ENCODE measurements at regions not wholly inside any gene's neighbourhood (a gene's known extent, or its start where the extent isn't known, plus 50 kb on each side); places are given as distances from the start of the nearest gene placed in this dataset.
"Not testable (repeated sequence)": the region's sequence is repeated elsewhere in the genome, so short reads cannot be mapped to it uniquely, and the experiment has no call there.

DNA sequence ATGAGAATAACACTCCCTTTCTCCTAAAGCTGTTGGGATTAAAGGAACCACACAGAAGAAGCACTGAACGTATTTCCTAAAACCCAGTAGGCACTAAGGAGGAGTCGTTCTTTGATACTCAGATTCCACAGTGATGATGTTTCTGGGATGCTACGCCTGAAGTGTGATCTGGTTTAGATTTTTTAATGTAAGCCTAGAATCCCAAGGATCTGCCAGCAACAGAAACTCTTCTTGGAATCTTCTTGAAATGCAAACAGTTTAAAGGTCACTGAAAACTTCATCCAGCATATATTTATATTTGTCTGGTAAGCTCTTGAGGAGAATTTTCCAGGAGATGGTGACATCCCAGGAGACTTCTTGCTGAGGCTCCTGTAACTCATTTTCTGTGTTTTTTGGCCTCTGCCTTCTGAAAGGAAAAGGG, 247.6 kb upstream of the TRIB2 start:
- Mint-ChIP-seq H3K9me3 (peaks cover 25% of the 10 kb centered on the region), H3K27ac (no peak overlapping the region), H3K36me3 (ENCODE audit: low read depth) (peaks cover 7% of the 10 kb centered on the region), H3K27me3 (ENCODE audit: low read depth) (no peaks in the 10 kb centered on the region), H3K4me1 (ENCODE audit: low read depth) (peaks cover 4% of the 10 kb centered on the region), H3K4me3 (ENCODE audit: low read depth) (no peak overlapping the region)
- DNase-seq (ENCODE audit: low spot score), result no peak
- intact Hi-C loops (cut with micrococcal nuclease), result no loop called here

DNA sequence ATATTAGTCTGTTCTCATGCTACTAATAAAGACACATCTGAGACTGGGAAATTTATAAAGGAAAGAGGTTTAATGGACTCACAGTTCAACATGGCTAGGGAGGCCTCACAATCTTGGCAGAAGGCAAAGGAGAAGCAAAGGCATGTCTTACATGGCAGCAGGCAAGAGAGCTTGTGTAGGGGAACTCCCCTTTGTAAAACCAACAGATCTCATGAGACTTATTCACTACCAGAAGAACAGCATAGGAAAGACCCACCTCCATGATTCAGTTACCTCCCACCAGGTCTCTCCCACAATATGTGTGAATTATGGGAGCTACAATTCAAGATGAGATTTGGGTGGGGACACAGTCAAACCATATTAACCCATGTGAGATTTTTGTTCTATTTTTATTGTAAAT, 244.5 kb upstream of the TRIB2 start:
- H3K36me3 Mint-ChIP-seq (ENCODE audit: low read depth); H3K4me1 Mint-ChIP-seq (ENCODE audit: low read depth); DNase-seq (ENCODE audit: low spot score); H3K4me3 Mint-ChIP-seq (ENCODE audit: low read depth); H3K27ac Mint-ChIP-seq; H3K27me3 Mint-ChIP-seq (ENCODE audit: low read depth); intact Hi-C loops (cut with micrococcal nuclease): not testable (repeated sequence)
- peaks cover 33% of the 10 kb centered on the region for H3K9me3 Mint-ChIP-seq

DNA sequence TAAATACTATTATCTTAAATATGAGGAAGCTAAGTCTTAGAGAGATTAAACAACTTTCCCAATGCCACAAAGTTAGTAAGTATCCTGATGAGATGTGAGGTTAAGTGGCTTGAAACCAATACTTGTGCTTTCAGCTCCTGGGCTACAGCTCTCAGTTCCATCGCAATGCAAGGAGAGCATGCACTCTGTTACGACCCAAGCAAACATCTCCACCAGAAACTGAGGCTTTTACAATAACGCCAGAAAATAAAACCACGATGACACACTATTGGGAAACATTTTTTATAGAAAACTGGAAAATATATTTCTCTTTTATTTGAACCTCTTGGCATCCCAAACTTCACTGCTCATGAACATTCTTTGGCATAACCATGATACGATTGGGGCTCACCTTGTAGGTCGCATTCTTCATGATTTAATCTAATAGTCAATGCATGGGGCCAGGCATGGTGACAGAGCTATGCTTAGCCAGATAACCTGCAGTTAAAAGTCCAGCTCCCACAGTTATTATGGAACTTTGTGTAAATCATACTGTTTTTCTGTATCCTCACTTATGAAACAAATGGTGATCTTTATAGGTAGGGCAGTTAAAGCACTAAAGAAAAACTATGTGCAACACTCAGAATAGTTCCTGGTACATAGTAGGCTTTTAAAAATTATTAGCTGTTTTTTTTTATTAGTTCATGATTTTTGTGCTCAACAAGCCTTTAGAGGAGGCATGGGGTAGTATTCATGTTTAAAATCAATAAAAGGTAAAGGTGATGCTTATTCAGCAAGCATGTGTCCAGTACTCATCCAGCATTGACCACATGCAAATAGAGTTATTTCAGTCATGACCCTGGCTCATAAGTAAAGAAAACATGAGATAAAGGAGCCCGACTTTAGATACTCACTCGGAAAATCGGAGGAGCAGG, 238.3 kb upstream of the TRIB2 start:
- Mint-ChIP-seq H3K27ac (no peak overlapping the region), H3K4me3 (ENCODE audit: low read depth) (no peak overlapping the region), H3K9me3 (peaks cover 14% of the 10 kb centered on the region), H3K27me3 (ENCODE audit: low read depth) (no peaks in the 10 kb centered on the region), H3K36me3 (ENCODE audit: low read depth) (peaks cover 10% of the 10 kb centered on the region), H3K4me1 (ENCODE audit: low read depth) (no peaks in the 10 kb centered on the region)
- intact Hi-C loops (cut with micrococcal nuclease), result no loop called here
- no peak for DNase-seq (ENCODE audit: low spot score)

DNA sequence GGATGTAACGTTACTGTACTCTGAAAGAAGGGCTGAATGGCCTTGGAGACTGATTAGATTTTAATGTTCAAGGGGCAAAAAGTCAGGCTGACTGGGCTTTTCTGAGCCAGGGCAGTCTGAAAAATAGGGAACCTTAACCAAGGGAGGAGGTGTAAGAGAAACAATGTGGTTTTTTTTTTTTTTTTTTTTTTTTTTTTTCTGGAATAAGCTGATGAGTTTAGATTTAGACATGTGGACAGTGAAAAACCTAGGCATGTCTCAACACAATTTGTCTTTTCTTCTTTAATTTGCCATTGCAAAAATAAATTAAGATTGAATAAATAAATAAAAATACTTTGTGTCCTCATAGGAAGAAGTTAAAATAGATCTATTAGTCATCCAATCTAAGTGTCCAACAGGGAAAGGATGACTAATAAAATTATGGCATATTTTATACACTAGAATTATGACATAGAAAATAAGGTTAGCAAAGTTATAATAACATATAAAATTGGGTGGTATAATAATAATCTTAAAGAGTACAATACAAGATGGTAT, 237.6 kb upstream of the TRIB2 start:
- no peak overlapping the region for H3K27ac Mint-ChIP-seq
- H3K27me3 Mint-ChIP-seq (ENCODE audit: low read depth), result no peaks in the 10 kb centered on the region
- DNase-seq (ENCODE audit: low spot score), result no peak
- no peak overlapping the region for H3K4me3 Mint-ChIP-seq (ENCODE audit: low read depth)
- H3K4me1 Mint-ChIP-seq (ENCODE audit: low read depth), result peaks cover 1% of the 10 kb centered on the region
- intact Hi-C loops (cut with micrococcal nuclease), result no loop called here
- H3K9me3 Mint-ChIP-seq, result peaks cover 14% of the 10 kb centered on the region
- H3K36me3 Mint-ChIP-seq (ENCODE audit: low read depth), result peaks cover 13% of the 10 kb centered on the region

DNA sequence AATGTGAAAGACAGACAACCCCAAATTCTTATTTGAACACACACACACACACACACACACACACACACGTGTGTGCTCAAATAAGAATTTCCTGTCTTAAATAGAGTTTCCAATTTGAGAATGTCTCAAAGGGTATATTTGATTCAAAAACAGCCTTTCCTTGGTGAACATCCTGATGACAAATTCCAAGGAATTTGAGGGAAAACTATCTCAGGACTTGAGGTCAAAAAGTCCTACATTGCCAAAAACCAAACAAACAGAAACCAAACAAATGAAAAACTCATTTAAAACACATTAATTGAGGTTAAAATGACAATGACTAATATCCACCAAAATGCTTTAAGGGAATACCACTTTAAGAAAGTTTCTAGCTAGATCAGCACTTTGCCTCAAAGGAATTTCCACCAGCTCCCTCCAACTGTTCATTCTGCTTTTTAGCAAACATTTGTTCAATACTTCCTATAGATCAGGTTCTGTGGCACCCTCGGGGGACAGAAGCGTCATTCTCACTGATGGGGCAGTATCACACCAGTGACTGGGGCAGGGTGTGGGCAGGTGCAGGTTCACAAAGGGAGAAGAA, 232.1 kb upstream of the TRIB2 start:
- Mint-ChIP-seq H3K9me3 (peaks cover 4% of the 10 kb centered on the region), H3K4me1 (ENCODE audit: low read depth) (peaks cover 47% of the 10 kb centered on the region), H3K27ac (no peak overlapping the region), H3K27me3 (ENCODE audit: low read depth) (no peaks in the 10 kb centered on the region), H3K4me3 (ENCODE audit: low read depth) (no peak overlapping the region), H3K36me3 (ENCODE audit: low read depth) (peaks cover 10% of the 10 kb centered on the region)
- intact Hi-C loops (cut with micrococcal nuclease), result loop anchor here (5.0 kb wide), 1 partner anchor 32 kb away; no protein-coding TSS in a partner anchor
- no peak for DNase-seq (ENCODE audit: low spot score)

DNA sequence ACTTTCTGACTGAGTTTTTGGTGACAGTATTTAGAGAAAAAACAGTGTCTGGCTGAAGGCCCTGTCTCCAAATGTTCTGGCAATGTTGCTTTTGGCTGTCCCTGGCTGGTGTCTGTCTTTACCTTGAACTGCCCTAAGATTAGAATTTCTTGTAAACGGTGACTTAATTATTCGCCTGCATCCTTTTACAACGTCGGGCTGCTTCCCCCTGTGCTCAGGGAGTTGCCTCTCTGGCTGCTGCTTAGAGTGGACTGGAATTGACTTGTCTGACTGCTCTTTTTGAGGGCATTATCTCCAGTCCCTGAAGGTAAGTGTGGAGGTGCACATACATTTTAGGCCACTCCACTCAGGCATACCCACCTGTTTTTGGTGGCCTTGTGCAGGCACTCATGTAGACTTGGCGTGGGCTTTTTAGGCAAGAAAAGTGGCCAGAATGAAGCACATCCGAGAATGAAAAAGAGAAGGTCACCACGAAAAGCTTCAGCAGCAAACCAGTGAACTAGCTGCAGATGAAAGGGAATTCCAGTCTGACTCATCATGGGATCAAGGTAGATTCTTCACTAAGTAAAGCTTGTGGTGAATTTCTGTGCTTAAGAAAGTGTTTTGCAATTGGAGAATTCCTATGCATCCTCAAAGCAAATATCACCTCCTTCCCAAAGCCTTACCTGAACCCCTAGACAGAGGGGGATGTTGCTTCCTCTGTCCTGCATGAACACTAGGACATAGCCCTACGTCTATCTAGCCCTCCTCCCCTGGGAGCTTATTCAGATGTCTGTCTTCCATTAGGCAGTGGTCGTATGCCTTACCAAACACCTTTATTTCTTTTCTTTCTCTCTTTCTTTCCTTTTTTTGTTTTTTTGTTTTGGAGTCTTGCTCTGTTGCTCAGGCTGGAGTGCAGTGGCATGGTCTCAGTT, 230.3 kb upstream of the TRIB2 start:
- Mint-ChIP-seq H3K4me1 (ENCODE audit: low read depth) (peaks cover 53% of the 10 kb centered on the region), H3K9me3 (peaks cover 4% of the 10 kb centered on the region), H3K4me3 (ENCODE audit: low read depth) (no peak overlapping the region), H3K27ac (no peak overlapping the region), H3K36me3 (ENCODE audit: low read depth) (peaks cover 7% of the 10 kb centered on the region), H3K27me3 (ENCODE audit: low read depth) (no peaks in the 10 kb centered on the region)
- no peak for DNase-seq (ENCODE audit: low spot score)
- intact Hi-C loops (cut with micrococcal nuclease), result loop anchor here (5.0 kb wide), 1 partner anchor 34 kb away; no protein-coding TSS in a partner anchor

DNA sequence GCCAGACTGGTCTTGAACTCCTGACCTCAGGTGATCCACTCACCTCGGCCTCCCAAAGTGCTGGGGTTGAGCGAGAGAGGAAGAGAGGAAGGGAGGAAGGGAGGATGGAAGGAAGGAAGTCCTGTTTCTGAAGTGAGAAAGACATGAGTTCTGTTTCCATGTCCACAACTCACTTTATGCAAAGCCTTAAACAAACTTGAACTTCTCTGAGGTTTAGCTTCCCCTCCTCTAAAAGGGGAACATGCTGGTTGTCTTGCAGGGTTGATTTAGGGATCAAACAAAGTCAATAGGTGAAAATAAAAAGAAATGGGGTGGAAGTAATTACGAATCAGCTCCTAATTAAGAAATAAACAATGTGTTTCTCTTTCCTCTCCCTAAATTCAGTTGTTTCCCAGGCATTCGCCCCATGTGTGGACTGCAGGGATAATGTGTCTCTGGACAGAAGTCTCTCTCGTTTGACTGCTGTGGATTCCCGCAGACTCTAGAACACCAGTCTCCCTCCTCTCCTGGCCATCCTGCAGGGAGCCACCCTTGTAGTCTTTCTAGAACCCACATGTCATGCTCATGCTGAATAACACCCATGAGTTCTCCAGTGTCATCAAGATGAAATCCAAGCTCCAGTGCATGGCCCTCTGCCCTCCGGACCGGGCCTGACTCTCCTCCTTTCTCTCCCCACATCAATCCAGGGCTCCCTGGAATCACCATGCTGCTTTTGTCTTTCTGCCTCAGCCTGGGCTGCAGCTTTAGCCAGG, 229.3 kb upstream of the TRIB2 start:
- DNase-seq (ENCODE audit: low spot score), result no peak
- no peaks in the 10 kb centered on the region for H3K27me3 Mint-ChIP-seq (ENCODE audit: low read depth)
- H3K9me3 Mint-ChIP-seq, result peaks cover 4% of the 10 kb centered on the region
- H3K4me1 Mint-ChIP-seq (ENCODE audit: low read depth), result peaks cover 53% of the 10 kb centered on the region
- intact Hi-C loops (cut with micrococcal nuclease), result loop anchor here (2.0 to 5.0 kb wide), 2 partner anchors 15 to 35 kb away; no protein-coding TSS in a partner anchor
- H3K27ac Mint-ChIP-seq, result peak overlapping the region; percentile 66
- no peak overlapping the region for H3K4me3 Mint-ChIP-seq (ENCODE audit: low read depth)
- H3K36me3 Mint-ChIP-seq (ENCODE audit: low read depth), result peaks cover 5% of the 10 kb centered on the region

DNA sequence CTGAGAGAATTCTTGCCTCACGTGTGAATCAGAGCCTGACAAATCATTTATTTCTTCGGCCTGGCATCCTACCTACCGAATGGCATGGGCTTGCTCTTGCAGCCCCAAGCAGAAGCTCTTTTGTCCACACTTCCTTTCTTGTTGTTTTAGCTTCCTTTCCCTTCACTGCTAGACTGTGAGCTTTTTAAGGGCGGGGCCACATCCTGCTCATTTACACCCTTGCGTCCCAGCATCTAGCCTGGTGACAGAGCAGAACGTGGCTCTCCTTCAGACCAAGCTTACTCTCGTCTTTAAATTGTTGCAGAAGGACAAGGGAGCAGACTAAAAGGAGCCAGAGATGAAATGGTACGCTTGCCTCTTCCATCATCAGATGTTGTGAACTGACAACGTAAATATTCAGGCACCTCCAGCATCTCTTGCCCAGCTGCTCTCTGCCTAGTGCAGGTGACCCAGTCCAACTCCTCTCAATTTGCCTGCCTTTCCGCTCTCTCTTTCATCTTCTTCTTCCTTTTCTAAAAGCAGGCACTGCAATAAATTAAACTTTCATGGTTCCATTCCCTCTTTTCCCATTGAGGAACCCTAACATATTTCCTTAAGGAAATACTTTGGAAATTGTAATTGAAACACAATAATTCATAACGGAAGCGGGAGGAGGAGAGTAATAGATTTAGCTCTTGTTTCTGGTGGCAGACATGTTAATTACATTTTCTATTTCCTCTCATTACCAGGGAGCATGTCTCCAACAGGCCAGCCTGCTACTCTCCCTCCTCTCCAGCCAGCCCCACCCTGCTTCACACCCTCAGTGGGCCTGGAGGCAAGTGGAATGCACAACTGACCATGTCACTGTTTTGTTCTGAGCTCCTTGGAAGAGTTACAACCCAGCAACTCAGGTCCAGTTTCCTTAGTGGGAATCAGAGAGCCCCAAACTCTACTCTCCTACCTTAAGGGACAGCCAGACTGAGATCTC, 228.1 kb upstream of the TRIB2 start:
- Mint-ChIP-seq H3K4me1 (ENCODE audit: low read depth) (peaks cover 59% of the 10 kb centered on the region), H3K36me3 (ENCODE audit: low read depth) (peaks cover 5% of the 10 kb centered on the region), H3K4me3 (ENCODE audit: low read depth) (peak overlapping the region; percentile 47), H3K9me3 (peaks cover 4% of the 10 kb centered on the region), H3K27ac (peak overlapping the region; percentile 66), H3K27me3 (ENCODE audit: low read depth) (no peaks in the 10 kb centered on the region)
- DNase-seq (ENCODE audit: low spot score), result peak; percentile 50
- intact Hi-C loops (cut with micrococcal nuclease), result loop anchor here (2.0 to 5.0 kb wide), 2 partner anchors 14 to 36 kb away; no protein-coding TSS in a partner anchor

DNA sequence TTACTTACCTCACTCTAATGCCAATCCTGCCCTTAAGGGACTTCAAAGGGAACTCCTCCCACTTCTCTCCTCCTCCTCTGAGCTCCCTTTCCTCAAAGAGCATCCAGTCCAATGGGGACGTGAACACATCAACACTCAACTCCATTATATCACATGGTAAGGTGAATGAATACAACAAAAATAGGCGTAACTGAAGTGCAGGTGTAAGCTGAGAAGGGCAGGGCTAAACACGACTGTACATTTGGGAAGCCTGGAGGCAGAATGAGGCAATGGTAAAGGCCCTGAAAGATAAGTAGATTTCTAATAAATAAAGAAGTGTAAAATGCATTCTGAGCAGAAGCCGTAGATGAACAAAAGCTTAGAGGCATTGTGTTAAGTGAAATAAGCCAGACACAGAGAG, 226.1 kb upstream of the TRIB2 start:
- intact Hi-C loops (cut with micrococcal nuclease), result no loop called here
- DNase-seq (ENCODE audit: low spot score), result no peak
- Mint-ChIP-seq H3K27me3 (ENCODE audit: low read depth) (no peaks in the 10 kb centered on the region), H3K36me3 (ENCODE audit: low read depth) (peaks cover under 1% of the 10 kb centered on the region), H3K9me3 (peaks cover 4% of the 10 kb centered on the region), H3K27ac (no peak overlapping the region), H3K4me1 (ENCODE audit: low read depth) (peaks cover 55% of the 10 kb centered on the region), H3K4me3 (ENCODE audit: low read depth) (no peak overlapping the region)

DNA sequence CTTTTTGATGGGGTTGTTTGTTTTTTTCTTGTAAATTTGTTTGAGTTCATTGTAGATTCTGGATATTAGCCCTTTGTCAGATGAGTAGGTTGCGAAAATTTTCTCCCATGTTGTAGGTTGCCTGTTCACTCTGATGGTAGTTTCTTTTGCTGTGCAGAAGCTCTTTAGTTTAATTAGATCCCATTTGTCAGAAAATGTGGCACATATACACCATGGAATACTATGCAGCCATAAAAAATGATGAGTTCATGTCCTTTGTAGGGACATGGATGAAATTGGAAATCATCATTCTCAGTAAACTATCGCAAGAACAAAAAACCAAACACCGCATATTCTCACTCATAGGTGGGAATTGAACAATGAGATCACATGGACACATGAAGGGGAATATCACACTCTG, 224.4 kb upstream of the TRIB2 start:
- Mint-ChIP-seq H3K4me1 (ENCODE audit: low read depth) (peaks cover 57% of the 10 kb centered on the region), H3K9me3 (peaks cover 13% of the 10 kb centered on the region)
- DNase-seq (ENCODE audit: low spot score); H3K36me3 Mint-ChIP-seq (ENCODE audit: low read depth); H3K27me3 Mint-ChIP-seq (ENCODE audit: low read depth); H3K4me3 Mint-ChIP-seq (ENCODE audit: low read depth); intact Hi-C loops (cut with micrococcal nuclease); H3K27ac Mint-ChIP-seq: not testable (repeated sequence)

DNA sequence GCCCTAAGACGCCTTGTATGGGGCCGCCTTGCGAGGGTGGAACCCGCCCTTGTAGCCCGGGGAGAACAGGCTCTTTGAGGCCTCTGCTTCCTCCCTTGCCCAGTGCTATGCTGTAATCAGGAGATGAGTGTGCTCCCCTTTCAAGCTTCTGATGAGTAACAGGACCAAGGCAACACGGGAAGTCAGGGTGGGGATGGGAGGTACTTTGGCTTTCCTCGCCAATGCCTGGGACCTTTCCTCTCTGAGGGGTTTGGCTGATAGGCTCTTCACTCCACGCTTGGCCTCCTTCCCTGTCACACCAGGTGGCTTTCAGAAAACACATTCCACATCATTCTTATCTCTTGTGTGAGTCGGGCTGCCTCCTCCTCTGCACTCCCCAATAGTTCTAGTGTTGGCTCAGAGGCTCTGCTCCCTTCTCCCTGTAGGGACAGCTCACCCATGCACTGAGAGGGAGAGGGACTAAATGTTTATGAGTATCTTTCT, 223.7 kb upstream of the TRIB2 start:
- H3K4me1 Mint-ChIP-seq (ENCODE audit: low read depth), result peaks cover 56% of the 10 kb centered on the region

More for the DNA sequence above, 223.7 kb upstream of the TRIB2 start:
- H3K4me3 Mint-ChIP-seq (ENCODE audit: low read depth), result no peak overlapping the region
- H3K27ac Mint-ChIP-seq, result peak overlapping the region; percentile 21
- intact Hi-C loops (cut with micrococcal nuclease), result no loop called here
- no peaks in the 10 kb centered on the region for H3K27me3 Mint-ChIP-seq (ENCODE audit: low read depth)
- peaks cover 9% of the 10 kb centered on the region for H3K36me3 Mint-ChIP-seq (ENCODE audit: low read depth)
- DNase-seq (ENCODE audit: low spot score), result no peak
- H3K9me3 Mint-ChIP-seq, result peaks cover 9% of the 10 kb centered on the region

Data from activated T-helper 2 cell treated with anti-CD3 and anti-CD28 coated beads, Interferon-gamma antibody, Interleukin-2, Interleukin-4, amounts not matched to agents 10 μg/mL and 5 μg/mL and 100 μg/mL, durations not matched to agents 14 hours and 24 hours and 36 hours (primary cell).